ENCODE measurements at regions not wholly inside any gene's neighbourhood (a gene's known extent, or its start where the extent isn't known, plus 50 kb on each side); places are given as distances from the start of the nearest gene placed in this dataset.

DNA sequence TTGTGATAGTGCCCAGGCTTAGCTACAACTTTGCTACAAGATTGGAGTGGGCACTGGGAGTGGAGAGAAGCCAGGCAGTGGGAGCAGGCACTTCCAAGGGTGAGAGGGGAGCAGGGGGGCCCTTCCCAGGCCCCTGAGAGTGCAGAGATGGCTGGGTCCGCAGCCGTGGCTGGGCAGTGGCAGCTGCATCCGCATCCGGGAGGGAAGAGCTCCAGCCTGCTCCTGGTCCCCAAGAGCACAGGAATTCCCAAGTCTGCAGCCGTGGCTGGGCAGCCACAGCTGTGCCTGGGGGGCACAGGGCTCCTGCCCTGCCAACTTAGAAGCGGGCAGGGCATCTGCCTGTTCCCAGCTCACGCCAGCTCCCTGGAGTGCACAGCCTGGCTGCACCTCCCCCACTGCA, 124.1 kb upstream of the POM121L12 start:
- in situ Hi-C loops (cut with MboI; ENCODE audit: low sequenced_read_pairs): no loop called here
- no peak overlapping the region for H3K23ac ChIP-seq (ENCODE audit: low read depth, low read length)
- H3K36me3 ChIP-seq (ENCODE audit: control insufficient read depth, insufficient read depth, low read length): no peaks in the 10 kb centered on the region
- no peak overlapping the region for H2AFZ ChIP-seq (replicated peaks; ENCODE audit: low read length, poor library complexity)
- no peaks in the 10 kb centered on the region for H4K20me1 ChIP-seq (ENCODE audit: insufficient read depth, low read length)
- no TSS peak for BruUV-seq (replicated peaks)
- H4K91ac ChIP-seq (ENCODE audit: insufficient read depth, low read depth, low read length): no peak overlapping the region
- no peak overlapping the region for H3K9ac ChIP-seq (ENCODE audit: low read depth, low read length)
- H4K5ac ChIP-seq (ENCODE audit: low read depth, low read length): no peak overlapping the region
- ATAC-seq (ENCODE audit: low read depth) (no peak), DNase-seq (no peak)
- H3K4me3 ChIP-seq (ENCODE audit: insufficient read depth, low read depth, low read length): no peak overlapping the region
- dilution Hi-C loops (cut with HindIII; ENCODE audit: low sequenced_read_pairs, unreplicated experiment): no loop called here
- H2AK9ac ChIP-seq (replicated peaks; ENCODE audit: low read depth, low read length, poor library complexity): no peak overlapping the region
- 53% methylated on average over 4 of the region's 7 CpGs; no CpG with 5 or more reads in 1 of the 2 experiments for WGBS, 2 experiments (ENCODE audit: extremely low coverage in 2 of 2, insufficient read length in 1 of 2)
- H2BK5ac ChIP-seq (ENCODE audit: low read depth, low read length, poor library complexity, severe bottlenecking): no peak overlapping the region
- no peak overlapping the region for H3K56ac ChIP-seq (ENCODE audit: extremely low read depth, insufficient read depth, low read length)
- no peaks in the 10 kb centered on the region for H3K9me1 ChIP-seq (ENCODE audit: insufficient read depth, low read length)
- no peak overlapping the region for H3K4ac ChIP-seq (ENCODE audit: low read depth, low read length)
- no peak for TF ChIP-seq NFE2L2 (IDR thresholded peaks at IDR 0.05; ENCODE audit: low read depth, low read length)
- TF ChIP-seq, protein P1, sequence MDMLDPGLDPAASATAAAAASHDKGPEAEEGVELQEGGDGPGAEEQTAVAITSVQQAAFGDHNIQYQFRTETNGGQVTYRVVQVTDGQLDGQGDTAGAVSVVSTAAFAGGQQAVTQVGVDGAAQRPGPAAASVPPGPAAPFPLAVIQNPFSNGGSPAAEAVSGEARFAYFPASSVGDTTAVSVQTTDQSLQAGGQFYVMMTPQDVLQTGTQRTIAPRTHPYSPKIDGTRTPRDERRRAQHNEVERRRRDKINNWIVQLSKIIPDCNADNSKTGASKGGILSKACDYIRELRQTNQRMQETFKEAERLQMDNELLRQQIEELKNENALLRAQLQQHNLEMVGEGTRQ (IDR thresholded peaks at IDR 0.05; ENCODE audit: low read depth, low read length): no peak
- no peak for TF ChIP-seq POLR2A (IDR thresholded peaks at IDR 0.05; ENCODE audit: low read depth, low read length)
- TF ChIP-seq FOS (IDR thresholded peaks at IDR 0.05; ENCODE audit: low read depth, low read length): no peak
- TF ChIP-seq MAZ (IDR thresholded peaks at IDR 0.05; ENCODE audit: borderline replicate concordance, low read depth, low read length): no peak
- no peak for TF ChIP-seq CHD1 (IDR thresholded peaks at IDR 0.05; ENCODE audit: low read depth, low read length)
- H3K4me2 ChIP-seq (ENCODE audit: low read depth, low read length): no peak overlapping the region
- peaks cover 12% of the 10 kb centered on the region for H3K9me3 ChIP-seq (ENCODE audit: control insufficient read depth, insufficient read depth, low read length)
- no peak overlapping the region for H2BK120ac ChIP-seq (ENCODE audit: low read depth, low read length)
- H3K4me1 ChIP-seq (ENCODE audit: control insufficient read depth, insufficient read depth, low read length): no peaks in the 10 kb centered on the region
- no peak overlapping the region for H2BK15ac ChIP-seq (ENCODE audit: low read depth, low read length)
- POLR2A ChIA-PET (ENCODE audit: unreplicated experiment): no interaction called here
- H2BK20ac ChIP-seq (ENCODE audit: low read depth, low read length): no peak overlapping the region
- H3K27me3 ChIP-seq (ENCODE audit: control insufficient read depth, insufficient read depth, low read length): no peaks in the 10 kb centered on the region
- H3K14ac ChIP-seq (replicated peaks; ENCODE audit: low read depth, low read length): no peak overlapping the region
- H2AK5ac ChIP-seq (ENCODE audit: low read depth, low read length): no peak overlapping the region
- no peak overlapping the region for H3K27ac ChIP-seq (ENCODE audit: insufficient read depth, low read length)
- CTCF ChIA-PET: no interaction called here
- no peak overlapping the region for H4K8ac ChIP-seq (ENCODE audit: low read depth in 2 of 2, low read length in 2 of 2)
- intact Hi-C loops (cut with micrococcal nuclease): no loop called here
- H3K18ac ChIP-seq (ENCODE audit: low read depth, low read length): no peak overlapping the region
- H3K79me1 ChIP-seq (ENCODE audit: low read depth in 1 of 2, low read length in 2 of 2): no peaks in the 10 kb centered on the region
